SK-MEL-5 (cell line): ENCODE measurements at regions not wholly inside any gene's neighbourhood (a gene's known extent, or its start where the extent isn't known, plus 50 kb on each side); places are given as distances from the start of the nearest gene placed in this dataset.
"Not testable (repeated sequence)": the region's sequence is repeated elsewhere in the genome, so short reads cannot be mapped to it uniquely, and the experiment has no call there.

Experiments used
- DNase-seq: peaks from one replicate; pipeline ENCODE4 v3.0.0-alpha.2; 2016; ENCODE audit warnings: low read depth, low spot score
- in situ Hi-C: cut with HindIII; loops from 2 replicates; pipeline ENCODE4 v1.10.0; 2016; ENCODE audit warnings: low sequenced_read_pairs, high pct_unique_total_duplicates, low pct_unique_long_range_greater_than_20kb

DNA sequence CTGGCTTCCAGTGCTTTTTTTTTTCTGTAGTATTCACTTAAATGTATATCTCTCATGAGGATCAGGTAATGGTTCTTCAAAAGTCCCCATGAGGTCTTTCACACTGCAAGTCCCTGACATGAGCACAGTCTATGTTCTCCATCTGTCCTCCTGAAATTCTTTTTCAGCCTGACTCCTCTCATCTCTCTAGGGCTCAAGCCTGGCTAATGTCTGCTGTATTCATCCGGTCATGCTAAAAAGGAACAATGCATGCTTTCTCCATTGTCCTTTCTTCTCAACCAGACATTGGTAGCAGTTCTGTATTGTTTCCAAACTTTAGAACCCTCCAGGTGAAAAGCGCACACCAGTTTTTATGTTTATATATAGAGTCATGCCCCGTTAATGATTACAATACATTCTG is 368.3 kb upstream of the OLFM3 start:
- in situ Hi-C loops = no loop called here
- DNase-seq = peak; percentile 2

DNA sequence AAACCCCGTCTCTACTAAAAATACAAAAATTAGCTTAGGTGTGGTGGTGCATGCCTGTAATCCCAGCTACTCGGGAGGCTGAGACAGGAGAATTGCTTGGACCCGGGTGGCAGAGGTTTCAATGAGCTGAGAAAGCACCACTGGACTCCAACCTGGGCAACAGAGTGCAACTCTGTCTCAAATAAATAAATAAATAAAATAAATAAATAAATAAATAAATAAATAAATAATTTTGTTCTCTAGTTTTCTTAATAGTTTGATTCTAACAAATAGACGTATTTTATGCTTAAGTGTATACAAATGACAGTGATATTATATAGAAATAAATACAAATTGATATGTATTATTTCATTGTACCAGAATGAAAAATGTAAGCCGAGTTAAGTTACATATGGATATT is 339.9 kb upstream of the OLFM3 start:
- no peak for DNase-seq
- in situ Hi-C loops = no loop called here

DNA sequence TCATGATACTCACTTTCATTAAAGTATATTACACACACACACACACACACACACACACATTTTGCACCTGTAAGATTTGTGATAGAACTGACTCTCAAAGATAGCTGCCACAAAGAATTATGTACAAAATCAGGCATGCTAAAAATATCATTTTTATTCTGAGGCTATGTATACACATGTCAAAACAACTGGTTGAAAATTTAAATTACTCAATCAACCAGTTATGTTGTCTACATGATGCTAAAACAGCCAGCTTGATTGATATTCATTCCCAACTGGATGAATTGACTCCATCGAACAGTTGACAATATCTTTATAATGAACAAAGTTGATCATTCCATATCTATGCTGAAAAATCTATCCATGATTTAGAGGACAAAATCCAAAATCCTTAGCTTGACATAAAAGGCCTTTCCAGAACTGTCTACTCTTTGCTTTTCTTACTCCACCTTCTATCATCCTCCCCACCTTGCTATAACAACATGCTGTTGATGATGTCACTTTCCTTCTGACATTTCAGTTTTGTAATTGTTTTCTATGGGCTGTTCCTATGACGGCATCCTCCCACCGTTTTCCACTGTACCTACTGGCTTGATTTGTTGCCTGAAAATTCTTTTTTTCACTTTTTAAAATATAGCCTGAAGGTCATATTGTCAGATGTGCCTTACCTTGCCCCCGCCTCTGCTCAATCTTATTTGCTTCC is 321.5 kb upstream of the OLFM3 start:
- no peak for DNase-seq
- in situ Hi-C loops = no loop called here

DNA sequence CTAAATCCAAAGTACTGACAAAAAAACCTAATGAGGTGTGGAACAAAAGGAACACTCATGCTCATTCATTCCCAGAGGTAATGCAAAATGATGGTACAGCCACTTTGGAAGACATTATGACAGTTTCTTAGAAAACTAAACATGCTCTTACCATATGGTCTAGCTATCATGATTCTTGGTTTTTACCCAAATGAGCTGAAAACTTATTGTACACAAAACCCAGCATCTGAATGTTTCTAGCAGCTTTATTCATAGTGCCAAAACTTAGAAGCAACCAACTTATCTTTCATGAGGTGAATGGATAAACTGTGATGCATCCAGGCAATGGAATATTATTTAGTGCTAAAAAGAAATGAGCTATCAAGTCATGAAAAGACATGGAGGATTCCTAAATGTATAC is 318.4 kb upstream of the OLFM3 start:
- in situ Hi-C loops = no loop called here
- DNase-seq = no peak

DNA sequence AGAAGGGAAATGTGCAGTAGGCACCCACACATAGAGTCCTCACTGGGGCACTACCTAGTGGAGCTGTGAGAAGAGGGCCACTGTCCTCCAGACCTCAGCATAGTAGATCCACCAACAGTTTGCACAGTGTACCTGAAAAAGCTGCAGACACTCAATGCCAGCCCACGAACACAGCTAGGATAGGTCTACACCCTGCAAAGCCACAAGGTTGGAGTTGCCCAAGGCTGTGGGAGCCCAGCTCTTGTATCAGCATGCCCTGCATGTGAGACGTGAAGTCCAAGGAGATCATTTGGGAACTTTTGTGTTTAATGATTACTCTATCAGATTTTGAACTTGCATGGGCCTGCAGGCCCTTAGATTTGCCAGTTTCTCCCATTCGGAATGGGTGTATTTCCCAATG is 299.4 kb upstream of the OLFM3 start:
- DNase-seq = no peak
- in situ Hi-C loops = no loop called here

DNA sequence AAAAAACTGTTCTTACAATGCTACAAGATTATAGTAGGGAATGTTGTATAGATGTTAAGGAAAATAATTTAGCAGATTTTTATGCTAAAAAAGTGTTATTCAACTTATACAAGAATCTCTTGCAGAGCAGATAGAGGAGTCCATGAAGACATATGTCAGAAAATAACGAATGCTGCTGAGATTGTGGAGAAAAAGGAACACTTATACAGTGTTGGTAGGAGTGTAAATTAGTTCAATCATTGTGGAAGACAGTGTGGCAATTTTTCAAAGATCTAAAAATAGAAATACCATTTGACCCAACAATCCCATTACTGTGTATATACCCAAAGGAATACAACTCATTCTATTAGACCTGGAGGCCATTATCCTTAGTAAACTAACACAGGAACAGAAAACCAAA is 286.2 kb upstream of the OLFM3 start:
- no peak for DNase-seq
- in situ Hi-C loops = no loop called here

DNA sequence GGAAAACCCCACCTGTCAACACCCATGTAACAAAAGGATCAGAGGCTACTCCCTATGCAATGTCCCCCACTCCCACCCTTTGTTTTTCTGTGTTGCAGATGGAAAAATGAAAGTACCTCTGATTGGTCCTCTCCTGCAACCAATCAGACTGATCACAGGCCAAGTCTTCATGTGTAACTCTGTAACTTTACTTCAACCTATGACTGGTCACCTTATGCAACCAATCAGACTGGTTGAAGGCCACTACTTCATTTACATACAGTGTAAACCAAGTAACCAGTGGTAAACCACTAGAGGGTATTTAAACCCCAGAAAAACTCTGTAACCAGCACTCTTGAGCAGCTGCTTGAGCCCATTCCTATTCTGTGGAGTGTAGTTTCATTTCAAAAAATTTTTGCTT is 266.3 kb upstream of the OLFM3 start:
- in situ Hi-C loops = no loop called here
- DNase-seq = no peak

DNA sequence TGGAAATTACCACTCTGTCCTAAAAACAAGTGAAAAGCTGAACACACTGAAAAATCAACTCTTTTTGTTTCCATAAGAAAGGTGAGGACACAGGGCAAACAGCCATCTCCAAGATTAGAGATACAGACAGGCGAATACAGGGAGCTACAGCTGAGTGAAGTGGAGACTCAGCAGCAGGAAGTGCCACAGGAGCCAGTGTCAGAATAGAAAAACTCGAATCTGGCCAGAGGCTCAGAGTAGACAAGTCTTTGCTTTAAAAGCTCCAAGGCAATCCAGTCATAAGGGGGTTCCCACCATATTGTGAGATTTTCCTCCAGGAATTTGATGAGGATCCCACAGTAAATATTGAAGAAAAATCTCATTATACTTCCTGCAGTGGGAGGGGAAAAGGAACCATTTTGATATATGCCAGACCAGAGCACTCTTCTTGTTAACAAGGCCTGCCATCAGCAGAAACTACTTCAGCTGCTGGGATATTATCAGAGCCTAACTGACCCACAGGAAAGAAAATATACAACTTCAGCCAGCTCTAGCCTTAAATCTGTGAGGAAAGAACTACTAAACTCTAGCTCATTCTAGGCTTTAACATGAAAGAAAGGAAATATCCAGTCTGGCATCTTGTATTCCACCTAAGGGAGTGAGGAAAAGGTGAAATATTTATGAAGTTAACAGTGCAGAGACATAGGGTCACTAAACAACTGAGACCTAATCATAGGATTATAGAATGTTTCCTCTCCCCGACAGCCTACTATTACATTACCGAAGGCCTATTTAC is 256.2 kb upstream of the OLFM3 start:
- in situ Hi-C loops = no loop called here
- no peak for DNase-seq

DNA sequence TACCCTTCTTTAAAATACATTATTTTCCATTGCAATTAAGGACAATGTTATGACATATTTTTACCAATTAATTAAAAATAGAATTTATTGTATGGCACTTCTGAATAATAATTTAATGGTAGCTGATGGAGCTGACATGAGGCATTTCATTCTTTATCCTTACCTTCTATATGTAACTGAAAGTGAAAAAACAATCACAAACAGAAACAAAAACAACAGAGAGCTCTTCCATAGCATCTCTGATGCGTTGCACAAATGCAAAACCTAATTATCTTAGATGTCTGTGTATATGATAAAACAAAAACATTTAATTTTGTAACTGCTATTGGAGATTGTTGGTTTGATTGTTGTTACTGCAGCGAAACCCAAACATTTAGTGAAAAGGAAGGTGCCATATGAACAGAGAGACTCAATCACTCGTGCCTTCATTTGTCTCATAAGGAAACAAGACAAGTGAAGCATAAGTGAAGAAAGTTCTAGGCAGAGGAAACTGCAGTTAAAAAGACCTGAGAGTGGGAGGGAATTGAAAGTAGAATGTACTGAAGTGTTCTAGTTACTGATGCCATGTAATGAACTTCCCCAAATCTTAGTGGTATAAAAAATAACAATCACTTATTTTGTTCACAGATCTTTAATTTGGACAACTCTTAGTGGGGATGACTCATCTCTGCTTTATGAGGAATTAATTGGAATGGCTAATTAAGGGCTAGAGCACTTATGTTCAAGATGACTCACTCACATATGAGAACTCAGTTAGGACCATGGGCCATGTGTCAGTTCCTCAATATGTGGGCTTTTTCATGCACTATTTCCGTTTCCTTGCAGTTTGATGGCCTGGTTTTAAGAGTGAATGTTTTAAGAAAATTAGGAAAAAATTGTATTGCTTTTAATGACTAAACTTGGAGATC is 245.0 kb upstream of the OLFM3 start:
- no peak for DNase-seq
- in situ Hi-C loops = no loop called here

DNA sequence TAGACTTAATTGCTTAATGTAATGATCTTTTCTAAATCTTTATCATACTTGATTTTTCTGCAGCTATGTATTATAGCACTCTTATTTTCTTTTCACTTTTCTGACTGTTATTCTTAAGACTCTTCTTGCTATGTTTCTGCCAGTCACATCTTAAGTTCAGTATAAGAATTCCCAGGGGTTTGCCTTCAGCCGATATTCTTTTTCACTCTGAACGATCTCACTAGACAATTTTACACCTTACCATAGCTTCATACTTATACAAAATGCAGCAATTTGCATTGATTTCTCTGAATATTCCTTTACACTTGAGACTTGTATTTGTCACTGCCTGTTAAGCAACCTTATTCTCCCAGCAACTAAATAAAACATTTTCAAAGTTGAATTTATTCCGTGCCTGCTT is 242.5 kb upstream of the OLFM3 start:
- DNase-seq = no peak
- in situ Hi-C loops = no loop called here

DNA sequence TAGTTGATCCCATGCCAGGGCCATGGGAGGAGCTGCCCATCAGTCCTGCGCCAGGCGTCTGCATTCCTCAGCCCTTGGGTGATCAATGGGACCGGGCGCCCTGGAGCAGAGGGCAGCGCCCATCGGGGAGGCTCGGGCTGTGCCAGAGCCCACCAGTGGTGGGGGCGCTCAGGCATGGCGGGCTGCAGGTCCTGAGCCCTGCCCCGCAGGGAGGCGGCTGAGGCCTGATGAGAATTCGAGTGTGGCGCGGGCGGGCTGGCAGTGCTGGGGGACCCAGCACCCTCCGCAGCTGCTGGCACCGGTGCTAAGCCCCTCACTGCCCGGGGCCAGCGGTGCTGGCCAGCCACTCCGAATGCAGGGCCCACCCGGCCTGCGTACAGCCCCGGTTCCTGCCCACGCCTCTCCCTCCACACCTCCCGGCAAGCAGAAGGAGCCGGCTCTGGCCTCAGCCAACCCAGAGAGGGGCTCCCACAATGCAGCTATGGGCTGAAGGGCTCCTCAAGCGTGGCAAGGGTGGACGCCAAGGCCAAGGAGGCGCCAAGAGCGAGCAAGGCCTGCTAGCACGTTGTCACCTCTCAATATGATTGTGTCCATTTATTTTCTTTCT is 238.1 kb upstream of the OLFM3 start:
- no peak for DNase-seq
- in situ Hi-C loops = no loop called here

DNA sequence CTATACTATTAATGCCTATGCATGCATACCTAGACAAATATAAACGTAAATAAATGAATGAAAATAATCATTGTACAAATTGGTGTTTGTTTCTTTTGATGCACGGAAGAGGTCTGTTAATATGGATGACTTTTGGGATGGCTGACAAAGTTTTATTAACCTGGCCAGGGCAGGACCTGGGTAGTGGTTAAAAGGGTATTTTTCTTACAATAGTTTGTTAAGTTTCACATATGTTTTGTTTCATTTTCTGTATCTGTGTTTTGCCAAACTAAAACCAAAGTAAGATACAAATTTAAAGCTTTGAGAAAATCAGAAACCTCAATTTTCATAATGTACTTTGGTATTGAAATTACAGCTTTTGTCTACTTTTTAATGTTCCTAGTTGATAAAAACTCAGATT is 222.7 kb upstream of the OLFM3 start:
- DNase-seq = no peak
- in situ Hi-C loops = no loop called here

DNA sequence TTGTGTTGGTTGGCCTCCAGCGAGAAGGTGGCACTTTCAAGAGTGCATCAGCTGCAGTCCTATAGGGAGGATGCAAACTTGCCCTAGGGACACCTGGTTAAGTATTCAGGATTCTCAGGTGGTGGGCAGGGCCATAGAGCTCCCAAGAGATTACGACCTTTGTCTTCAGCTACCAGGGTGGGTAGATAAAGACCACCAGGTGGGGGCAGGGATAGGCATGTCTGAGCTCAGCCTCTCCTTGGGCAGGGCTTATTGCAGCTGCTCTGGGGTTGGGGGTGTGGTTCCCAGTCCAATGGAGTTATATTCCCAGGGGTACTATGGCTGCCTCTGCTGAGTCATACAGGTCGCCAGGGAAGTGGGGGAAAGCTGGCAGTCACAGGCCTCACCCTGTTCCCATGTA is 214.2 kb upstream of the OLFM3 start:
- DNase-seq, in situ Hi-C loops: not testable (repeated sequence)

DNA sequence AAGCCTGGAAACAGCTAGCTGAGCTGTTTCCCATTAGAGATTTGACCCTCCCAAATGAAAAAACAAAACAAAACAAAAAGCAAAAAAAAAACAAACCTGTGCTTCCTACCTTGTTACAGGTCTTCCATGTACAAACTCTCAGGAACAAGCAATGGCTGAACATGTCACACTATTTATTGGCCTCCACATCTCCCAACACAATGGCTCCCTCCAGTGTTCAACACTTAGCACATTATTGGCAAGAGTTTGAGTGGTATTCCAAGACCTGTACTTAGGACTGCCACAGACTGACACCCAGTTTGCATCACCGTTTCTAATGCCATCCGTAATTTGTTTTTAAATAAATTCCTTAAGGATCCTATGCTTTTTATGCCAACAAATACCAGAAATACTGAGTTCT is 195.0 kb upstream of the OLFM3 start:
- DNase-seq = peak; percentile 71
- in situ Hi-C loops = no loop called here

DNA sequence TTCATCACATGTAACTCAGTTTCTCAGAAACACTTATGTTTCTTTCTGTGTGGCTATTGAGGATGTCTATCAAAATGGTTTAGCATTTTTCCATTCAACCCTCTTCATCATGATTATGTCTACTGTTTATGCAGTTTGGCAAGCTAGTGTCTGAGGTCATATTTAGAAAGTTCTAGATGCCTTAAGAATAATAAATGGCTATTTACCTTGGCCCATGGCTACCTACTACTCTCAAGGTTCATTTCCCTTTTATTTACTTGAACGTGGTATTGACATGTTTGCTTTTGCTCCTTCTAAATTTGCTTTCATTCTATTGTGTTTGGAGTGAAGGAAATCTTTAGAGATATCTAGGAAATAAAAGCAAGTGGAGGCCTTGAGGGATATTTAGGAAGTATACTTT is 193.7 kb upstream of the OLFM3 start:
- in situ Hi-C loops = no loop called here
- no peak for DNase-seq

DNA sequence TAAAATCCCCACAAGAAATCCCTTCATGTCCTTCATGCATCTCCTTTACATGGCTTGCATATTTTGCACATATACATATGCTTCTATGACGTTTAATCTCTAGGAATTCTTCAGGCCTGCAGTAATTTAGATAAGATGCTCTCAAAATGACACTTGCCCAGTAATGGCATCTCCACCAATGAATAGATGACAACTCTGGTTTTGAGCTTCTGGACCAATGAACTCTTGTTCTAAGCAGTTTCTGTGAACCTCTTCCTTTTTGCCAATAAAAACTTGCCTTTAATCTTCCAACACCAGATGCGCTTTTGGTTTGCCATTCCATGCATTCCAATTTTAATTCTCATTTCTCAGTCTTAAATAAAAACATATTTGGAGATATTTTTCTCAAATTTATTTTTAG is 189.8 kb upstream of the OLFM3 start:
- in situ Hi-C loops = no loop called here

DNA sequence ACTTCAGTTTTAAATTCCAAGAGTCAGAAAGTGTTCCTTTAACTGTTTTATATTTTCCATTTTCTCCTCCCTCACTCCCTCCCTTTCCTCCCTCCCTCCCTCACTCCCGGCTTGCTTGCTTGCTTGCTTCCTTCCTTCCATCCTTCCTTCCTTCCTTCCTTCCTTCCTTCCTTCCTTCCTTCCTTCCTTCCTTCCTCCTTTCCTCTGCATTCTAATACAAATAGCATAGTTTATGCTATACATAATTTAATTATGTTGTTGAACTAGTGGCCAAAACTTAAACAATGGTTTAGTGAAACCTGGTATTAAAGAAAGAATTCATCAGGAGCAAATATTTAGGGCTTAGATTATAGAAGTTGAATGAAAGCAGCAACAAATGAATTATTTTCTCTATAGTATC is 188.5 kb upstream of the OLFM3 start:
- no peak for DNase-seq
- in situ Hi-C loops = no loop called here

More for the DNA sequence above, 189.8 kb upstream of the OLFM3 start:
- no peak for DNase-seq

DNA sequence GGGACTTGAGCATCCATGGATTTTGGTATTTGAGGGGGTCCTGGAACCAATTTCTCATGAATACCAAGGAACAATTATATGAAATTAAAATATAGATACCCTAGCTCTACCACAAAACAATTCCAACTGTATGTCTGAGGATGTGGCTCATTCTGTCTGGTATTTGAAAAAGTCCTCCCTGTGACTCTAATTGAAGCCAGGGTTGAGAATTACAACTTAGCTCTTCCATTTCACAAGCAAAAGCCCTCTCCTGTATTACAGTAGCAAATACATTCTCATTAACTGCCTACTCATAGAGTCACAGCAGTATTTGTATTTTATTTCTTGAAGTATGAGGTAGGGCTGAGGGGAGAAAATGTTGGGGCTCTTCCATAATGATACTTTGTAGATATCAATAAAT is 187.8 kb upstream of the OLFM3 start:
- in situ Hi-C loops = no loop called here
- DNase-seq = no peak
